Stimulated activated CD8-positive, alpha-beta memory T cell treated with anti-CD3 and anti-CD28 coated beads, Interleukin-2, amount 100 ng/mL, for 48 hours (primary cell): ENCODE measurements at regions not wholly inside any gene's neighbourhood (a gene's known extent, or its start where the extent isn't known, plus 50 kb on each side); places are given as distances from the start of the nearest gene placed in this dataset.

ENCODE experiments used
- DNase-seq, 2 donors: peaks; one replicate each; pipeline ENCODE4 v3.0.0-alpha.2; 2020; ENCODE audit warnings: low read depth in 2 of 2

- DNase-seq, result no peak
These were observed 97.1 kb downstream of the LIPG start for GRCh38 chr18:49658823-49659404.

DNA sequence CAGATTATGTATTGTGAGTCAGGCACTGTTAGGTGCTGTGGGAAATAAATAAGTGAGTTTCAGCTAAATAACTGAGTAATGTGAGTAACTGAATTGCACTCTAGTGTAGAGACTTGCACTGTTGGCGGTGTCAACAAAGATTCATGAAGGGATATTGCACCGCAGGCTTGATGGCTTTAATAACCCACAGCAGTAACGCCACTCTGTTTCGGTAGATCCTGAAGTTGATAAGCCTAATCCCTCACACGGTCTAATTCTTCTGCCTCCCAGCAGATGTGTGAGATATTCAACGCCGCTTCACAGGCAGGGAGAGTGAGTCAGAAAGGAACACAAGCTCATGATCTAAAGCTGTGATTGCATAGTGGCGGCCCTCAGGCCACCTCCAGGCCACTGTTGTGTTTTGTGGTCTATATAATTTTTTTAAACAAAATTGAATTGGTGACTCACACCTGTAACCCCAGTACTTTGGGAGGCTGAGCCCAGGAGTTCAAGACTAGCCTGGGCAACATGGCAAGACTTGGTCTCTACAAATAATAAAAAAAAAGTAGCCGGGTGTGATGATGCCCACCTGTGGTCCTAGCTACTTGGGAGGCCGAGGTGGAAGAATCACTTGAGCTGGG lies 94.3 kb downstream of the LIPG start:
- no peak for DNase-seq

GRCh38 chr18:49655266-49656072 lies 93.6 kb downstream of the LIPG start:
- DNase-seq, result no peak

GRCh38 chr18:49654347-49654746 lies 92.5 kb downstream of the LIPG start:
- no peak for DNase-seq

DNA sequence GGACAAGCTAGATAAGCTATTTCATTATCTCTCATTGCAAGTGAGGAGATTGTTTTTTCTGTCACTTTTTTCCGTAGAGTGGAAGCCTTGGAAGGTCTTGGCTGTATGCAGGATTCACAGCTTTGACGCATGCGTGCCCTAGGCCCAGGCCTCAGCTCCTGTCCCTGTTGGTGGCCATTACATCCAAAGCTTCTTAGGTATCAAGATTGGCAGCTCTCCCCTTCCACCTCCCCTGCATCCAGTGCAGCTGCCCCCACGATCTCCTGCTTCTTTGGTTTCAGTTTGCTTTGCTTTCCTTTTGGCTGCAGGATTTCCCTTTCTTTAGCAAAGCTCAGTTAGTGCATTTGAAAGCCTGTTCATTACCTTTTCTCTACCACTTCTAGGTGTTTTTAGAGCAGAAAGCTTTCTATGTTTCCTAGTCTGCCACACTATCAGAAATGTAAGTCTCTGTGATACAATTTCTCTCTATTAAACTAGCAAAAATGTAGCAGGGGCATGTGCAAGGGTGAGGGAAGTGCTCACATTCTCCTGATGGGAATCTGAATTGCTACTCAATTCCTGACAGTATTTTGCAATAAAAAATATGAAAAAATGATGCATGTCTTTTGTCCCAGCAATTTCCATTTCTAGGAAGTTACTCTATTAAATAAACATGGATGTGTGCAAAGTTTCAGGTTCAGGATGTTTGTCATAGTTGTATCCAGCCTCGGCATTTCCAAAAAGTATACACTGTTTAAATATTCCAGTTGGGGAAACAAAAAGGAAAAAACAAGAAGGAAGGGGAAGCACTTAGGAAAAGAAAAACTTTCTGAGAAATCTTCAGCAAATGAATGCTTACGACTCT lies 91.2 kb downstream of the LIPG start:
- DNase-seq, result no peak

- no peak for DNase-seq
These were observed 89.2 kb downstream of the LIPG start for GRCh38 chr18:49651033-49651432.

- DNase-seq, result no peak
These were observed 88.6 kb downstream of the LIPG start for GRCh38 chr18:49650426-49650891.

DNA sequence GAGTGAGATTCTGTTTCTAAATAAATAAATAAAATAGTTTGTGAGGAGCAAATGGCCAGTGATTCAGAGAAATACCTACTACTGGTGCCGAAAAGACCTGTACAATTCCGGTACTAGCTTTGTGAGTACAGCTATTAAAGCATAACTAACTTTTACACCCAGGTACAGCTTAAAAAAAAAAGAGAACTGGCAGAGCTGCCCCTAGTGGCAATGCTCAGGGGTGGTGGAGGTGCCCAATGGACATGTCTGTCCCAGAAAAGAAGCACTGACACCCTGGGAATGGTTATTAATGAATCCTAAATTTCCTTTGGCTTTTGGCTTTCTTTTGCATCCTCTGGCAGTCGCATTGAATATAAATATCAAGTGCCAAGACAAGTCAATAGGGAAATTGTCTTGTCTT lies 87.0 kb downstream of the LIPG start:
- no peak for DNase-seq
